HG03025 (cell line): ENCODE measurements at regions not wholly inside any gene's neighbourhood (a gene's known extent, or its start where the extent isn't known, plus 50 kb on each side); places are given as distances from the start of the nearest gene placed in this dataset.

Experiments
- ATAC-seq: cut with Tn5 transposase; IDR thresholded peaks from one replicate; pipeline ENCODE4 v1.9.1; 2021; ENCODE audit warnings: mild to moderate bottlenecking, moderate library complexity; ENCODE audit not compliant: unreplicated experiment, low FRiP score

- ATAC-seq: no peak
Observed at GRCh38 chr18:31246460-31246859, 71.5 kb upstream of the DSG1 start.

- no peak for ATAC-seq
Observed at GRCh38 chr18:31247574-31248199, 70.3 kb upstream of the DSG1 start.

GRCh38 chr18:31248783-31249521 is 69.0 kb upstream of the DSG1 start:
- ATAC-seq: no peak

GRCh38 chr18:31250902-31251301 is 67.1 kb upstream of the DSG1 start:
- no peak for ATAC-seq

- ATAC-seq: no peak
Observed at GRCh38 chr18:31252522-31252921, 65.4 kb upstream of the DSG1 start.

- no peak for ATAC-seq
Observed at GRCh38 chr18:31255953-31256352, 62.0 kb upstream of the DSG1 start.

- no peak for ATAC-seq
Observed at GRCh38 chr18:31258789-31259188, 59.2 kb upstream of the DSG1 start.

- no peak for ATAC-seq
Observed at GRCh38 chr18:31261792-31262582, 56.0 kb upstream of the DSG1 start.

GRCh38 chr18:31267823-31268481 is 50.0 kb upstream of the DSG1 start:
- ATAC-seq: no peak
